GM23338 (cell line): ENCODE measurements at regions not wholly inside any gene's neighbourhood (a gene's known extent, or its start where the extent isn't known, plus 50 kb on each side); places are given as distances from the start of the nearest gene placed in this dataset.

Experiments
- ATAC-seq: fragments of 200-7000 bp; cut with Tn5 transposase; 3 replicates; pipeline ENCODE4 v1.9.1; 2020
- DNase-seq: peaks from one replicate; pipeline ENCODE4 v3.0.0-alpha.2; 2015; ENCODE audit warnings: low spot score
- H2AFZ ChIP-seq: fragments of 200-600 bp; sonication (generic); 2 replicates; pipeline ENCODE4 v1.8.0; 2016; ENCODE audit warnings: antibody characterized with exemption, mild to moderate bottlenecking, moderate library complexity
- H3F3A ChIP-seq: fragments of 200-600 bp; sonication (generic); replicated peaks from 2 replicates; pipeline ENCODE4 v1.8.0; 2017; ENCODE audit warnings: antibody characterized with exemption, mixed run types, low read depth
- H3K27ac ChIP-seq: fragments of 200-600 bp; sonication (generic); 2 replicates; pipeline ENCODE4 v1.6.1; 2016; ENCODE audit warnings: low read depth
- H3K27me3 ChIP-seq: fragments of 200-600 bp; sonication (generic); 2 replicates; pipeline ENCODE4 v1.8.0; 2016; ENCODE audit warnings: mild to moderate bottlenecking, mixed run types, moderate library complexity; ENCODE audit not compliant: insufficient read depth
- H3K36me3 ChIP-seq: fragments of 200-600 bp; sonication (generic); 2 replicates; pipeline ENCODE4 v1.8.0; 2016; ENCODE audit warnings: mild to moderate bottlenecking; ENCODE audit not compliant: insufficient read depth
- H3K4me1 ChIP-seq: fragments of 200-600 bp; sonication (generic); 2 replicates; pipeline ENCODE4 v1.8.0; 2016; ENCODE audit warnings: mild to moderate bottlenecking, moderate library complexity; ENCODE audit not compliant: insufficient read depth
- H3K4me2 ChIP-seq: fragments of 200-600 bp; sonication (generic); 2 replicates; pipeline ENCODE4 v1.7.1; 2017; ENCODE audit warnings: mixed run types
- H3K4me3 ChIP-seq: fragments of 200-600 bp; sonication (generic); 2 replicates; pipeline ENCODE4 v1.6.1; 2016; ENCODE audit warnings: mixed run types
- H3K79me2 ChIP-seq: fragments of 200-600 bp; sonication (generic); replicated peaks from 2 replicates; pipeline ENCODE4 v1.8.0; 2017; ENCODE audit warnings: mild to moderate bottlenecking; ENCODE audit not compliant: insufficient read depth
- H3K9me2 ChIP-seq: fragments of 200-600 bp; sonication (generic); 2 replicates; pipeline ENCODE4 v1.8.0; 2017; ENCODE audit not compliant: insufficient read depth
- H4K20me1 ChIP-seq: fragments of 200-600 bp; sonication (generic); replicated peaks from 2 replicates; pipeline ENCODE4 v1.8.0; 2017; ENCODE audit warnings: mild to moderate bottlenecking; ENCODE audit not compliant: insufficient read depth
- H3K27ac Mint-ChIP-seq: 2 replicates; pipeline ENCODE4 v1.8.0; 2020; ENCODE audit warnings: inconsistent platforms, mild to moderate bottlenecking, moderate library complexity, mixed read lengths
- H3K27me3 Mint-ChIP-seq: 3 replicates; pipeline ENCODE4 v1.8.0; 2022; ENCODE audit warnings: low read depth, mild to moderate bottlenecking, moderate library complexity, mixed read lengths, inconsistent platforms; ENCODE audit not compliant: insufficient read depth, poor library complexity
- H3K36me3 Mint-ChIP-seq: 3 replicates; pipeline ENCODE4 v1.8.0; 2021; ENCODE audit warnings: low read depth, mild to moderate bottlenecking, inconsistent platforms, moderate library complexity, mixed read lengths
- H3K4me1 Mint-ChIP-seq: 3 replicates; pipeline ENCODE4 v1.8.0; 2020; ENCODE audit warnings: mild to moderate bottlenecking, inconsistent platforms, mixed read lengths
- H3K4me3 Mint-ChIP-seq: 3 replicates; pipeline ENCODE4 v1.8.0; 2021; ENCODE audit warnings: moderate library complexity, mild to moderate bottlenecking, inconsistent platforms, mixed read lengths
- H3K9me3 Mint-ChIP-seq: 3 replicates; pipeline ENCODE4 v1.8.0; 2020; ENCODE audit warnings: moderate library complexity, mild to moderate bottlenecking, inconsistent platforms, mixed read lengths
- CREB1 ChIP-seq: fragments of 250-450 bp; sonication (Bioruptor Pico); IDR thresholded peaks from 2 replicates; pipeline ENCODE4 v1.5.0; 2020; ENCODE audit warnings: low read depth, mild to moderate bottlenecking, moderate library complexity
- EZH2 ChIP-seq: fragments of 200-600 bp; sonication (generic); IDR thresholded peaks from one replicate; pipeline ENCODE4 v1.8.0; 2017; ENCODE audit warnings: antibody characterized with exemption, mild to moderate bottlenecking, low read depth; ENCODE audit not compliant: unreplicated experiment
- EZH2phosphoT487 ChIP-seq: fragments of 200-600 bp; sonication (generic); IDR thresholded peaks from one replicate; pipeline ENCODE4 v1.8.1; 2018; ENCODE audit warnings: antibody characterized with exemption; ENCODE audit not compliant: unreplicated experiment
- JUNB ChIP-seq: IDR thresholded peaks from one replicate; pipeline ENCODE4 v1.6.1; 2016; ENCODE audit warnings: antibody characterized with exemption; ENCODE audit not compliant: unreplicated experiment
- NANOG ChIP-seq: IDR thresholded peaks from 2 replicates; pipeline ENCODE4 v1.6.1; 2016; ENCODE audit warnings: antibody characterized with exemption, borderline replicate concordance
- POLR2AphosphoS5 ChIP-seq: IDR thresholded peaks from 2 replicates; pipeline ENCODE4 v1.6.1; 2016; ENCODE audit warnings: antibody characterized with exemption, low read depth
- STAT1 ChIP-seq: IDR thresholded peaks from one replicate; pipeline ENCODE4 v1.6.1; 2016; ENCODE audit warnings: antibody characterized with exemption; ENCODE audit not compliant: unreplicated experiment
- ZNF114 ChIP-seq: fragments of 250-450 bp; sonication (Bioruptor Pico); IDR thresholded peaks from 2 replicates; pipeline ENCODE4 v1.5.0; 2020; ENCODE audit warnings: mild to moderate bottlenecking, moderate library complexity
- ZNF331 ChIP-seq: fragments of 250-450 bp; sonication (Bioruptor Pico); IDR thresholded peaks from 2 replicates; pipeline ENCODE4 v1.5.0; 2020; ENCODE audit warnings: low read depth, mild to moderate bottlenecking, moderate library complexity
- TF ChIP-seq, protein P1 (sequence below): fragments of 250-450 bp; sonication (Bioruptor Pico); IDR thresholded peaks from 2 replicates; pipeline ENCODE4 v1.5.0; 2020; ENCODE audit warnings: mild to moderate bottlenecking, moderate library complexity
- TF ChIP-seq, protein P2 (sequence below): IDR thresholded peaks from one replicate; pipeline ENCODE4 v1.6.1; 2018; ENCODE audit warnings: antibody characterized with exemption; ENCODE audit not compliant: unreplicated experiment
- TF ChIP-seq, protein P3 (sequence below), 2 experiments: fragments of 200-600 bp in 1 of 2; sonication (generic) in 1 of 2; conservative IDR thresholded peaks; 2 replicates each; pipeline versions ENCODE4 v1.5.1 to v1.6.1; 2016 to 2017; ENCODE audit warnings: antibody characterized with exemption in 2 of 2, low read depth in 2 of 2, mild to moderate bottlenecking in 2 of 2, moderate library complexity in 1 of 2
- TF ChIP-seq, protein P4 (sequence below): IDR thresholded peaks from 2 replicates; pipeline ENCODE4 v1.6.1; 2016; ENCODE audit warnings: antibody characterized with exemption

DNA sequence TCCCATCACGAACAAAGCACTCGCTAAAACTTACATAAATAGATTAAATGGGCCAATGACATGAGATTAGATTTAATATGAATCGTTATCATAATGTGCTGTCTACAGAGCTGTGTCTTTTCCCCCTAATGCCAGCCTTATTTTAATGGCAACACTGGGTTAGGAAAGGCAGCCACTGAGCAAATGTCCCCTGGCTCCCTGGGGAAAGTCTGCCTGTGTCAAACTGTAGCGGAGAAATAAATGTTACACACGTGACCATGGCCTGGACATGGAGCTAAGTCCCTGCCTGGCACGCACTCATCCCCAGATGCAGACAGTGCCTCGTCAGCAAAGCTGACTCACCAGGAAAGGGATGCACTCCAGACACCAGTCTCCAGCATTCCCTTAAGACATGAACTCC lies 61.3 kb upstream of the SDK2 start:
- no peaks in the 10 kb centered on the region for H3K9me2 ChIP-seq
- H4K20me1 ChIP-seq = no peaks in the 10 kb centered on the region
- no peak for TF ChIP-seq EZH2phosphoT487
- TF ChIP-seq, protein P1, sequence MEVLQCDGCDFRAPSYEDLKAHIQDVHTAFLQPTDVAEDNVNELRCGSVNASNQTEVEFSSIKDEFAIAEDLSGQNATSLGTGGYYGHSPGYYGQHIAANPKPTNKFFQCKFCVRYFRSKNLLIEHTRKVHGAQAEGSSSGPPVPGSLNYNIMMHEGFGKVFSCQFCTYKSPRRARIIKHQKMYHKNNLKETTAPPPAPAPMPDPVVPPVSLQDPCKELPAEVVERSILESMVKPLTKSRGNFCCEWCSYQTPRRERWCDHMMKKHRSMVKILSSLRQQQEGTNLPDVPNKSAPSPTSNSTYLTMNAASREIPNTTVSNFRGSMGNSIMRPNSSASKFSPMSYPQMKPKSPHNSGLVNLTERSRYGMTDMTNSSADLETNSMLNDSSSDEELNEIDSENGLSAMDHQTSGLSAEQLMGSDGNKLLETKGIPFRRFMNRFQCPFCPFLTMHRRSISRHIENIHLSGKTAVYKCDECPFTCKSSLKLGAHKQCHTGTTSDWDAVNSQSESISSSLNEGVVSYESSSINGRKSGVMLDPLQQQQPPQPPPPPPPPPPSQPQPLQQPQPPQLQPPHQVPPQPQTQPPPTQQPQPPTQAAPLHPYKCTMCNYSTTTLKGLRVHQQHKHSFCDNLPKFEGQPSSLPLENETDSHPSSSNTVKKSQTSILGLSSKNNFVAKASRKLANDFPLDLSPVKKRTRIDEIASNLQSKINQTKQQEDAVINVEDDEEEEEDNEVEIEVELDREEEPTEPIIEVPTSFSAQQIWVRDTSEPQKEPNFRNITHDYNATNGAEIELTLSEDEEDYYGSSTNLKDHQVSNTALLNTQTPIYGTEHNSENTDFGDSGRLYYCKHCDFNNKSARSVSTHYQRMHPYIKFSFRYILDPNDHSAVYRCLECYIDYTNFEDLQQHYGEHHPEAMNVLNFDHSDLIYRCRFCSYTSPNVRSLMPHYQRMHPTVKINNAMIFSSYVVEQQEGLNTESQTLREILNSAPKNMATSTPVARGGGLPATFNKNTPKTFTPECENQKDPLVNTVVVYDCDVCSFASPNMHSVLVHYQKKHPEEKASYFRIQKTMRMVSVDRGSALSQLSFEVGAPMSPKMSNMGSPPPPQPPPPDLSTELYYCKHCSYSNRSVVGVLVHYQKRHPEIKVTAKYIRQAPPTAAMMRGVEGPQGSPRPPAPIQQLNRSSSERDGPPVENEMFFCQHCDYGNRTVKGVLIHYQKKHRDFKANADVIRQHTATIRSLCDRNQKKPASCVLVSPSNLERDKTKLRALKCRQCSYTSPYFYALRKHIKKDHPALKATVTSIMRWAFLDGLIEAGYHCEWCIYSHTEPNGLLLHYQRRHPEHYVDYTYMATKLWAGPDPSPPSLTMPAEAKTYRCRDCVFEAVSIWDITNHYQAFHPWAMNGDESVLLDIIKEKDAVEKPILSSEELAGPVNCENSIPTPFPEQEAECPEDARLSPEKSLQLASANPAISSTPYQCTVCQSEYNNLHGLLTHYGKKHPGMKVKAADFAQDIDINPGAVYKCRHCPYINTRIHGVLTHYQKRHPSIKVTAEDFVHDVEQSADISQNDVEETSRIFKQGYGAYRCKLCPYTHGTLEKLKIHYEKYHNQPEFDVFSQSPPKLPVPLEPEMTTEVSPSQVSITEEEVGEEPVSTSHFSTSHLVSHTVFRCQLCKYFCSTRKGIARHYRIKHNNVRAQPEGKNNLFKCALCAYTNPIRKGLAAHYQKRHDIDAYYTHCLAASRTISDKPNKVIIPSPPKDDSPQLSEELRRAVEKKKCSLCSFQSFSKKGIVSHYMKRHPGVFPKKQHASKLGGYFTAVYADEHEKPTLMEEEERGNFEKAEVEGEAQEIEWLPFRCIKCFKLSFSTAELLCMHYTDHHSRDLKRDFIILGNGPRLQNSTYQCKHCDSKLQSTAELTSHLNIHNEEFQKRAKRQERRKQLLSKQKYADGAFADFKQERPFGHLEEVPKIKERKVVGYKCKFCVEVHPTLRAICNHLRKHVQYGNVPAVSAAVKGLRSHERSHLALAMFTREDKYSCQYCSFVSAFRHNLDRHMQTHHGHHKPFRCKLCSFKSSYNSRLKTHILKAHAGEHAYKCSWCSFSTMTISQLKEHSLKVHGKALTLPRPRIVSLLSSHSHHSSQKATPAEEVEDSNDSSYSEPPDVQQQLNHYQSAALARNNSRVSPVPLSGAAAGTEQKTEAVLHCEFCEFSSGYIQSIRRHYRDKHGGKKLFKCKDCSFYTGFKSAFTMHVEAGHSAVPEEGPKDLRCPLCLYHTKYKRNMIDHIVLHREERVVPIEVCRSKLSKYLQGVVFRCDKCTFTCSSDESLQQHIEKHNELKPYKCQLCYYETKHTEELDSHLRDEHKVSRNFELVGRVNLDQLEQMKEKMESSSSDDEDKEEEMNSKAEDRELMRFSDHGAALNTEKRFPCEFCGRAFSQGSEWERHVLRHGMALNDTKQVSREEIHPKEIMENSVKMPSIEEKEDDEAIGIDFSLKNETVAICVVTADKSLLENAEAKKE = no peak
- TF ChIP-seq ZNF114 (CRISPR knock-in tag) = no peak
- no peak for TF ChIP-seq ZNF331 (CRISPR knock-in tag)
- TF ChIP-seq, protein P2, sequence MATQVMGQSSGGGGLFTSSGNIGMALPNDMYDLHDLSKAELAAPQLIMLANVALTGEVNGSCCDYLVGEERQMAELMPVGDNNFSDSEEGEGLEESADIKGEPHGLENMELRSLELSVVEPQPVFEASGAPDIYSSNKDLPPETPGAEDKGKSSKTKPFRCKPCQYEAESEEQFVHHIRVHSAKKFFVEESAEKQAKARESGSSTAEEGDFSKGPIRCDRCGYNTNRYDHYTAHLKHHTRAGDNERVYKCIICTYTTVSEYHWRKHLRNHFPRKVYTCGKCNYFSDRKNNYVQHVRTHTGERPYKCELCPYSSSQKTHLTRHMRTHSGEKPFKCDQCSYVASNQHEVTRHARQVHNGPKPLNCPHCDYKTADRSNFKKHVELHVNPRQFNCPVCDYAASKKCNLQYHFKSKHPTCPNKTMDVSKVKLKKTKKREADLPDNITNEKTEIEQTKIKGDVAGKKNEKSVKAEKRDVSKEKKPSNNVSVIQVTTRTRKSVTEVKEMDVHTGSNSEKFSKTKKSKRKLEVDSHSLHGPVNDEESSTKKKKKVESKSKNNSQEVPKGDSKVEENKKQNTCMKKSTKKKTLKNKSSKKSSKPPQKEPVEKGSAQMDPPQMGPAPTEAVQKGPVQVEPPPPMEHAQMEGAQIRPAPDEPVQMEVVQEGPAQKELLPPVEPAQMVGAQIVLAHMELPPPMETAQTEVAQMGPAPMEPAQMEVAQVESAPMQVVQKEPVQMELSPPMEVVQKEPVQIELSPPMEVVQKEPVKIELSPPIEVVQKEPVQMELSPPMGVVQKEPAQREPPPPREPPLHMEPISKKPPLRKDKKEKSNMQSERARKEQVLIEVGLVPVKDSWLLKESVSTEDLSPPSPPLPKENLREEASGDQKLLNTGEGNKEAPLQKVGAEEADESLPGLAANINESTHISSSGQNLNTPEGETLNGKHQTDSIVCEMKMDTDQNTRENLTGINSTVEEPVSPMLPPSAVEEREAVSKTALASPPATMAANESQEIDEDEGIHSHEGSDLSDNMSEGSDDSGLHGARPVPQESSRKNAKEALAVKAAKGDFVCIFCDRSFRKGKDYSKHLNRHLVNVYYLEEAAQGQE = no peak
- TF ChIP-seq JUNB = no peak
- no peak for TF ChIP-seq NANOG
- TF ChIP-seq, protein P3, sequence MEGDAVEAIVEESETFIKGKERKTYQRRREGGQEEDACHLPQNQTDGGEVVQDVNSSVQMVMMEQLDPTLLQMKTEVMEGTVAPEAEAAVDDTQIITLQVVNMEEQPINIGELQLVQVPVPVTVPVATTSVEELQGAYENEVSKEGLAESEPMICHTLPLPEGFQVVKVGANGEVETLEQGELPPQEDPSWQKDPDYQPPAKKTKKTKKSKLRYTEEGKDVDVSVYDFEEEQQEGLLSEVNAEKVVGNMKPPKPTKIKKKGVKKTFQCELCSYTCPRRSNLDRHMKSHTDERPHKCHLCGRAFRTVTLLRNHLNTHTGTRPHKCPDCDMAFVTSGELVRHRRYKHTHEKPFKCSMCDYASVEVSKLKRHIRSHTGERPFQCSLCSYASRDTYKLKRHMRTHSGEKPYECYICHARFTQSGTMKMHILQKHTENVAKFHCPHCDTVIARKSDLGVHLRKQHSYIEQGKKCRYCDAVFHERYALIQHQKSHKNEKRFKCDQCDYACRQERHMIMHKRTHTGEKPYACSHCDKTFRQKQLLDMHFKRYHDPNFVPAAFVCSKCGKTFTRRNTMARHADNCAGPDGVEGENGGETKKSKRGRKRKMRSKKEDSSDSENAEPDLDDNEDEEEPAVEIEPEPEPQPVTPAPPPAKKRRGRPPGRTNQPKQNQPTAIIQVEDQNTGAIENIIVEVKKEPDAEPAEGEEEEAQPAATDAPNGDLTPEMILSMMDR (conservative IDR thresholded peaks at IDR 0.05; ENCODE audit: low read depth in 2 of 2) = no peak
- TF ChIP-seq POLR2AphosphoS5 = no peak
- TF ChIP-seq, protein P4, sequence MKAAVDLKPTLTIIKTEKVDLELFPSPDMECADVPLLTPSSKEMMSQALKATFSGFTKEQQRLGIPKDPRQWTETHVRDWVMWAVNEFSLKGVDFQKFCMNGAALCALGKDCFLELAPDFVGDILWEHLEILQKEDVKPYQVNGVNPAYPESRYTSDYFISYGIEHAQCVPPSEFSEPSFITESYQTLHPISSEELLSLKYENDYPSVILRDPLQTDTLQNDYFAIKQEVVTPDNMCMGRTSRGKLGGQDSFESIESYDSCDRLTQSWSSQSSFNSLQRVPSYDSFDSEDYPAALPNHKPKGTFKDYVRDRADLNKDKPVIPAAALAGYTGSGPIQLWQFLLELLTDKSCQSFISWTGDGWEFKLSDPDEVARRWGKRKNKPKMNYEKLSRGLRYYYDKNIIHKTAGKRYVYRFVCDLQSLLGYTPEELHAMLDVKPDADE = no peak
- TF ChIP-seq EZH2 = no peak
- TF ChIP-seq STAT1 = no peak
- no peak for TF ChIP-seq CREB1 (CRISPR knock-in tag)
- Mint-ChIP-seq H3K27me3 (peaks cover 17% of the 10 kb centered on the region), H3K4me3 (no peak overlapping the region), H3K9me3 (peaks cover 6% of the 10 kb centered on the region), H3K4me1 (peaks cover 4% of the 10 kb centered on the region), H3K27ac (no peak overlapping the region), H3K36me3 (no peaks in the 10 kb centered on the region)
- H3K4me2 ChIP-seq = no peak overlapping the region
- H3K4me3 ChIP-seq = no peak overlapping the region
- no peaks in the 10 kb centered on the region for H3K4me1 ChIP-seq
- ATAC-seq = no peak
- H3K27me3 ChIP-seq = no peaks in the 10 kb centered on the region
- H3F3A ChIP-seq = no peaks in the 10 kb centered on the region
- no peak for DNase-seq
- no peaks in the 10 kb centered on the region for H3K36me3 ChIP-seq
- H2AFZ ChIP-seq = no peak overlapping the region
- H3K27ac ChIP-seq = no peak overlapping the region
- H3K79me2 ChIP-seq = no peaks in the 10 kb centered on the region
